Endothelial cell of umbilical vein (primary cell): ENCODE measurements at regions not wholly inside any gene's neighbourhood (a gene's known extent, or its start where the extent isn't known, plus 50 kb on each side); places are given as distances from the start of the nearest gene placed in this dataset.

Source experiments
- EZH2 ChIP-seq: IDR thresholded peaks from 2 replicates; pipeline ENCODE4 v1.6.1; 2012; ENCODE audit warnings: borderline replicate concordance, low read depth, mild to moderate bottlenecking, moderate library complexity, low read length, inconsistent platforms; ENCODE audit not compliant: severe bottlenecking
- MYC ChIP-seq: IDR thresholded peaks from one replicate; pipeline ENCODE4 v1.6.1; 2011; ENCODE audit warnings: mild to moderate bottlenecking, low read depth, low read length
- POLR2A ChIP-seq: IDR thresholded peaks from 2 replicates; pipeline ENCODE4 v1.6.1; 2012; ENCODE audit warnings: low read depth, mild to moderate bottlenecking, control low read depth, low read length
- POLR2AphosphoS5 ChIP-seq: IDR thresholded peaks from 2 replicates; pipeline ENCODE4 v1.6.1; 2012; ENCODE audit warnings: low read depth, mild to moderate bottlenecking, control low read depth, low read length, moderate library complexity; ENCODE audit not compliant: insufficient read depth
- TF ChIP-seq, protein P1 (sequence below), 2 donors: IDR thresholded peaks; 1 replicate in 1 of 2; 2 replicates in 1 of 2; pipeline ENCODE4 v1.5.1; 2011; ENCODE audit warnings: low read length in 2 of 2, mild to moderate bottlenecking in 2 of 2, moderate library complexity in 2 of 2, control low read depth in 1 of 2, inconsistent platforms in 1 of 2, low read depth in 1 of 2; ENCODE audit not compliant: insufficient read depth in 1 of 2; ENCODE audit errors: extremely low read depth in 1 of 2

- TF ChIP-seq POLR2A (no peak), POLR2AphosphoS5 (no peak), EZH2 (no peak), MYC (no peak)
- TF ChIP-seq, protein P1, sequence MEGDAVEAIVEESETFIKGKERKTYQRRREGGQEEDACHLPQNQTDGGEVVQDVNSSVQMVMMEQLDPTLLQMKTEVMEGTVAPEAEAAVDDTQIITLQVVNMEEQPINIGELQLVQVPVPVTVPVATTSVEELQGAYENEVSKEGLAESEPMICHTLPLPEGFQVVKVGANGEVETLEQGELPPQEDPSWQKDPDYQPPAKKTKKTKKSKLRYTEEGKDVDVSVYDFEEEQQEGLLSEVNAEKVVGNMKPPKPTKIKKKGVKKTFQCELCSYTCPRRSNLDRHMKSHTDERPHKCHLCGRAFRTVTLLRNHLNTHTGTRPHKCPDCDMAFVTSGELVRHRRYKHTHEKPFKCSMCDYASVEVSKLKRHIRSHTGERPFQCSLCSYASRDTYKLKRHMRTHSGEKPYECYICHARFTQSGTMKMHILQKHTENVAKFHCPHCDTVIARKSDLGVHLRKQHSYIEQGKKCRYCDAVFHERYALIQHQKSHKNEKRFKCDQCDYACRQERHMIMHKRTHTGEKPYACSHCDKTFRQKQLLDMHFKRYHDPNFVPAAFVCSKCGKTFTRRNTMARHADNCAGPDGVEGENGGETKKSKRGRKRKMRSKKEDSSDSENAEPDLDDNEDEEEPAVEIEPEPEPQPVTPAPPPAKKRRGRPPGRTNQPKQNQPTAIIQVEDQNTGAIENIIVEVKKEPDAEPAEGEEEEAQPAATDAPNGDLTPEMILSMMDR (IDR thresholded peaks at IDR 0.05; ENCODE audit: extremely low read depth in 1 of 2, insufficient read depth in 1 of 2, low read depth in 1 of 2, low read length in 2 of 2): no peak
Measured at GRCh38 chr3:104810896-104811295, 555.8 kb upstream of the ALCAM start.
